ENCODE measurements at regions not wholly inside any gene's neighbourhood (a gene's known extent, or its start where the extent isn't known, plus 50 kb on each side); places are given as distances from the start of the nearest gene placed in this dataset.

DNA sequence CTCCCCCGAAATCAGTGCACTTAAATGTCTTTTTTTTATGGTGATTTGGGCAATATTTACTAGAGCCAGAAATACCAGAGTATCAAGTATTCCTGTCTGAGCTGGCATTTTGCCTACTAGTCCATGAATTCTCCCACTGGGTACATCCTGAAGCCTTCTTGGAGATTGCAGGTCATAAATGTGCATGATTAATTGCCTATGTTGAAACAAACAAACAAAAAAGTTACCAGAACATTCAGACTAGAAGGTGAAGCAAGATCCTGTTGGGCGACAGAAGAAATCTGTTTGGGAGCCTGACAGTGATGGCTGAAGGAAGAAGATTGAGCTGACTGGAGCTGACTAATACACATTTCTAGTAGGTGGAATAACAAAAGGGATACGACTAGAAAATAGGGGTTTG is 127.4 kb upstream of the NRIP1 start:
- no peaks in the 10 kb centered on the region for H3K4me1 ChIP-seq
- H3K4me3 ChIP-seq, result no peak overlapping the region
- DNase-seq, result no peak
- intact Hi-C loops (cut with micrococcal nuclease), result no loop called here
- H3K9me3 ChIP-seq (replicated peaks), result no peaks in the 10 kb centered on the region
- no peaks in the 10 kb centered on the region for H3K36me3 ChIP-seq
- TF ChIP-seq, protein P1, sequence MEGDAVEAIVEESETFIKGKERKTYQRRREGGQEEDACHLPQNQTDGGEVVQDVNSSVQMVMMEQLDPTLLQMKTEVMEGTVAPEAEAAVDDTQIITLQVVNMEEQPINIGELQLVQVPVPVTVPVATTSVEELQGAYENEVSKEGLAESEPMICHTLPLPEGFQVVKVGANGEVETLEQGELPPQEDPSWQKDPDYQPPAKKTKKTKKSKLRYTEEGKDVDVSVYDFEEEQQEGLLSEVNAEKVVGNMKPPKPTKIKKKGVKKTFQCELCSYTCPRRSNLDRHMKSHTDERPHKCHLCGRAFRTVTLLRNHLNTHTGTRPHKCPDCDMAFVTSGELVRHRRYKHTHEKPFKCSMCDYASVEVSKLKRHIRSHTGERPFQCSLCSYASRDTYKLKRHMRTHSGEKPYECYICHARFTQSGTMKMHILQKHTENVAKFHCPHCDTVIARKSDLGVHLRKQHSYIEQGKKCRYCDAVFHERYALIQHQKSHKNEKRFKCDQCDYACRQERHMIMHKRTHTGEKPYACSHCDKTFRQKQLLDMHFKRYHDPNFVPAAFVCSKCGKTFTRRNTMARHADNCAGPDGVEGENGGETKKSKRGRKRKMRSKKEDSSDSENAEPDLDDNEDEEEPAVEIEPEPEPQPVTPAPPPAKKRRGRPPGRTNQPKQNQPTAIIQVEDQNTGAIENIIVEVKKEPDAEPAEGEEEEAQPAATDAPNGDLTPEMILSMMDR (IDR thresholded peaks at IDR 0.05; ENCODE audit: borderline replicate concordance), result no peak
- H3K27me3 ChIP-seq (ENCODE audit: low read depth), result no peaks in the 10 kb centered on the region
- H3K27ac ChIP-seq (replicated peaks), result no peak overlapping the region

DNA sequence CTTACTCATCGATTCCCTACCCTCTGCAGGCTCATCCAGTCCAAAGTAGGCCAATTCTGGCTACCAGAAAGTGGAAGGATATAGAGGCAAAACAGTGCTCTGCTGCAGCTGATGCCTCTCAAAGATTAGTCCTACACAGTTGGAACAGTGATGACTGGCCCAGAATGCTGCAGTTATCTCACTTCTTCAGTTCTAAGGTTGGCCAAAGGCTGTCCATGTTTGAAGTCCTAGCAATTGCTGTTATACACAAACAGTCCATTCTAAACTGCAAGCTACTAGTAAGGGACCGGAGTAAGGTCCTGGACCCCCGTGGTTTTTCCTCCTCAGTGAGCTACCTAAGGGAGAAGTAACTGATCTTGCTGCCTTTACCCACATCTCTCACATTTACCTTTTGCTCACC is 129.1 kb upstream of the NRIP1 start:
- TF ChIP-seq, protein P1 (IDR thresholded peaks at IDR 0.05; ENCODE audit: borderline replicate concordance), result no peak
- DNase-seq, result no peak
- H3K36me3 ChIP-seq, result no peaks in the 10 kb centered on the region
- intact Hi-C loops (cut with micrococcal nuclease), result no loop called here
- H3K9me3 ChIP-seq (replicated peaks), result no peaks in the 10 kb centered on the region
- H3K4me1 ChIP-seq, result peaks cover under 1% of the 10 kb centered on the region
- H3K27me3 ChIP-seq (ENCODE audit: low read depth), result no peaks in the 10 kb centered on the region
- H3K4me3 ChIP-seq, result no peak overlapping the region
- no peak overlapping the region for H3K27ac ChIP-seq (replicated peaks)

- TF ChIP-seq, protein P1 (IDR thresholded peaks at IDR 0.05; ENCODE audit: borderline replicate concordance), result no peak
- Histone ChIP-seq H3K4me1 (peaks cover 12% of the 10 kb centered on the region), H3K27me3 (ENCODE audit: low read depth) (no peaks in the 10 kb centered on the region), H3K27ac (replicated peaks) (no peak overlapping the region), H3K4me3 (no peak overlapping the region), H3K36me3 (no peaks in the 10 kb centered on the region), H3K9me3 (replicated peaks) (no peaks in the 10 kb centered on the region)
- intact Hi-C loops (cut with micrococcal nuclease), result no loop called here
- no peak for DNase-seq
These were observed 130.3 kb upstream of the NRIP1 start for GRCh38 chr21:15195104-15195503.

GRCh38 chr21:15195768-15196167 is 131.0 kb upstream of the NRIP1 start:
- Histone ChIP-seq H3K27ac (replicated peaks) (no peak overlapping the region), H3K36me3 (no peaks in the 10 kb centered on the region), H3K4me3 (no peak overlapping the region), H3K27me3 (ENCODE audit: low read depth) (no peaks in the 10 kb centered on the region), H3K9me3 (replicated peaks) (no peaks in the 10 kb centered on the region), H3K4me1 (peaks cover 13% of the 10 kb centered on the region)
- no peak for DNase-seq
- intact Hi-C loops (cut with micrococcal nuclease), result no loop called here
- TF ChIP-seq, protein P1 (IDR thresholded peaks at IDR 0.05; ENCODE audit: borderline replicate concordance), result no peak

DNA sequence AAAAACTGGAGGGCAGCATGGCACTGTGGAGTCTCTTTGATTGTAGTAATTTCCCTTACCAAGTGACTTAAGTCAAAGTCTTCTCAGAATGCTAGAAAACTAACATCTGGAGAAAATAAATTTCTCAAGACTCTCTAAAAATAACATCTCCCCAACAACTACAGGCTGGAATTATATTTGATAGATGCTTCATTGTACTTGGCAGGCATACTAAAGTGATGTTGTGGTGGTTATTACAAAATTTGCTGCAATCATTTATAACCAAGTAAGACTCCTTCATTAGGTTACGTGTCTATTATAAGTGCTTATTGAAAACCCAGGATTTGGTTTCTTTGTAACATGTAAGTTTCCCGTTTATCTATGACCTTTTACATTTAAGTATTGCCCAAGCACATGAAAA is 132.9 kb upstream of the NRIP1 start:
- DNase-seq, result no peak
- peaks cover 13% of the 10 kb centered on the region for H3K4me1 ChIP-seq
- no peak overlapping the region for H3K27ac ChIP-seq (replicated peaks)
- H3K36me3 ChIP-seq, result no peaks in the 10 kb centered on the region
- no peaks in the 10 kb centered on the region for H3K9me3 ChIP-seq (replicated peaks)
- no peaks in the 10 kb centered on the region for H3K27me3 ChIP-seq (ENCODE audit: low read depth)
- no peak overlapping the region for H3K4me3 ChIP-seq
- TF ChIP-seq, protein P1 (IDR thresholded peaks at IDR 0.05; ENCODE audit: borderline replicate concordance), result no peak
- intact Hi-C loops (cut with micrococcal nuclease), result no loop called here

Data from left ventricle myocardium inferior (tissue), 1 donor.